Astrocyte (in vitro differentiated cells and primary cell): ENCODE measurements at regions not wholly inside any gene's neighbourhood (a gene's known extent, or its start where the extent isn't known, plus 50 kb on each side); places are given as distances from the start of the nearest gene placed in this dataset.

Experiments used
- CTCF ChIP-seq: IDR thresholded peaks from 2 replicates; pipeline ENCODE4 v1.5.1; 2011; ENCODE audit warnings: low read depth, mild to moderate bottlenecking, inconsistent platforms, low read length, moderate library complexity; ENCODE audit not compliant: insufficient read depth
- EZH2 ChIP-seq: IDR thresholded peaks from 2 replicates; pipeline ENCODE4 v1.6.1; 2012; ENCODE audit warnings: mild to moderate bottlenecking, low read length, inconsistent platforms; ENCODE audit not compliant: insufficient read depth

GRCh38 chr17:70368011-70368410 lies 198.7 kb downstream of the KCNJ2 start:
- no peak for TF ChIP-seq EZH2
- TF ChIP-seq CTCF = no peak
